ENCODE measurements at regions not wholly inside any gene's neighbourhood (a gene's known extent, or its start where the extent isn't known, plus 50 kb on each side); places are given as distances from the start of the nearest gene placed in this dataset.

- Histone ChIP-seq H4K8ac (ENCODE audit: low read depth, low read length) (no peak overlapping the region), H2BK15ac (replicated peaks; ENCODE audit: low read depth) (no peak overlapping the region), H3K4me3 (ENCODE audit: low read length) (no peak overlapping the region), H3K23ac (ENCODE audit: low read length) (no peak overlapping the region), H3K4ac (ENCODE audit: low read depth, low read length) (no peak overlapping the region), H3K27ac (ENCODE audit: low read depth, low read length) (no peak overlapping the region), H4K5ac (ENCODE audit: low read length) (no peak overlapping the region), H3K56ac (ENCODE audit: low read length) (no peak overlapping the region), H2AK5ac (ENCODE audit: low read length) (no peak overlapping the region), H3K9ac (ENCODE audit: low read length) (no peak overlapping the region), H3K4me1 (ENCODE audit: control insufficient read depth, low read depth, low read length) (peaks cover 5% of the 10 kb centered on the region), H3K4me2 (ENCODE audit: low read length) (no peak overlapping the region), H2BK120ac (ENCODE audit: low read depth, low read length) (no peak overlapping the region), H3K79me1 (ENCODE audit: low read length) (no peaks in the 10 kb centered on the region), H3K36me3 (ENCODE audit: control insufficient read depth, insufficient read depth, low read length) (no peaks in the 10 kb centered on the region), H2BK5ac (ENCODE audit: low read length) (no peak overlapping the region), H3K79me2 (ENCODE audit: control insufficient read depth, insufficient read depth, low read length) (no peaks in the 10 kb centered on the region), H3K27me3 (ENCODE audit: insufficient read depth, low read length, poor library complexity) (no peaks in the 10 kb centered on the region), H3K18ac (ENCODE audit: low read length) (peak overlapping the region; percentile 11)
- WGBS (ENCODE audit: extremely low coverage, insufficient coverage, low lambda C conversion rate): no CpG with 5 or more reads among the region's 10 CpGs
- DNase-seq: no peak
Observed at GRCh38 chr2:234845602-234846590, 105.9 kb upstream of the SH3BP4 start.

DNA sequence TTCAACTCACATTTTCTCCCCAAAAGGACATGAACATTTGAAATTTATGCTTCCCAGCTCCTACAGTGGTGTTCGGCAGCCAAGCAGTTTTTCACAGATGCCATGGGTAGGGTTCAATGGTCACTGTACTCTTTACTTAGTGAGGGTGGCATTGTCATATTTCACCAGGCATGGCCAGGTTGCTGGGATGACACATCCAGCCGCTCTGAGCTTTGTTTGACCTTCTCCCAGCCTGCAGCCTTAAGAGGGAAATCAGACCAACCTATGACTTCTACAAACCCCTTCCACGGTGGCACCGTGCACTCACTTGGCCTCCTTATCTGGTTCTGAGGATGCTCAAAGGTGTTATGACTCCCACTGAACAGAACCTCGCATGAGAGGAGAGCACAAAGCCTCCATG is 108.4 kb upstream of the SH3BP4 start:
- no peak for DNase-seq
- Histone ChIP-seq H3K79me1 (ENCODE audit: low read length) (no peaks in the 10 kb centered on the region), H3K36me3 (ENCODE audit: control insufficient read depth, insufficient read depth, low read length) (no peaks in the 10 kb centered on the region), H3K4me1 (ENCODE audit: control insufficient read depth, low read depth, low read length) (peaks cover 13% of the 10 kb centered on the region), H2BK15ac (replicated peaks; ENCODE audit: low read depth) (no peak overlapping the region), H2BK120ac (ENCODE audit: low read depth, low read length) (no peak overlapping the region), H3K27me3 (ENCODE audit: insufficient read depth, low read length, poor library complexity) (no peaks in the 10 kb centered on the region), H4K5ac (ENCODE audit: low read length) (no peak overlapping the region), H4K8ac (ENCODE audit: low read depth, low read length) (no peak overlapping the region), H3K4me2 (ENCODE audit: low read length) (no peak overlapping the region), H2BK5ac (ENCODE audit: low read length) (no peak overlapping the region), H3K4ac (ENCODE audit: low read depth, low read length) (no peak overlapping the region), H3K56ac (ENCODE audit: low read length) (no peak overlapping the region), H3K23ac (ENCODE audit: low read length) (no peak overlapping the region), H3K27ac (ENCODE audit: low read depth, low read length) (no peak overlapping the region), H3K4me3 (ENCODE audit: low read length) (no peak overlapping the region), H2AK5ac (ENCODE audit: low read length) (no peak overlapping the region), H3K9ac (ENCODE audit: low read length) (no peak overlapping the region), H3K18ac (ENCODE audit: low read length) (no peak overlapping the region), H3K79me2 (ENCODE audit: control insufficient read depth, insufficient read depth, low read length) (no peaks in the 10 kb centered on the region)
- WGBS (ENCODE audit: extremely low coverage, insufficient coverage, low lambda C conversion rate): no CpG with 5 or more reads among the region's 5 CpGs

DNA sequence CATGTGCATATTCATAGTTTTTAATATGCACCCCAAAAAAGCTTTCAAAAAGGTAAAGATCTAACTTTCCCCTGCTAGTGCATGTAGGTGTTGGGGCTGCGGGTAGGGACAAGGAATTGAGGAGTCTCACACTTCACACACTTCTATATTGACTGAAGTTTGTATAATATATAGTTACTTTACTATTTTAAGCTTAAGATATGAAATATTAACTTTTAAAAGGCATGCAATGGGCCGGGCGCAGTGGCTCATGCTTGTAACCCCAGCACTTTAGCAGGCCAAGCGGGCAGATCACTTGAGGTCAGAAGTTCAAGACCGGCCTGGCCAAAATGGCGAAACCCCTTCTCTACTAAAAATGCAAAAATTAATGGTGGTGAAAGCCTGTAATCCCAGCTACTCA is 109.1 kb upstream of the SH3BP4 start:
- Histone ChIP-seq H3K18ac (ENCODE audit: low read length) (no peak overlapping the region), H4K8ac (ENCODE audit: low read depth, low read length) (no peak overlapping the region), H3K79me1 (ENCODE audit: low read length) (no peaks in the 10 kb centered on the region), H3K4ac (ENCODE audit: low read depth, low read length) (no peak overlapping the region), H2BK120ac (ENCODE audit: low read depth, low read length) (no peak overlapping the region), H3K79me2 (ENCODE audit: control insufficient read depth, insufficient read depth, low read length) (no peaks in the 10 kb centered on the region), H3K27ac (ENCODE audit: low read depth, low read length) (no peak overlapping the region), H3K36me3 (ENCODE audit: control insufficient read depth, insufficient read depth, low read length) (no peaks in the 10 kb centered on the region), H3K4me2 (ENCODE audit: low read length) (no peak overlapping the region), H3K27me3 (ENCODE audit: insufficient read depth, low read length, poor library complexity) (no peaks in the 10 kb centered on the region), H3K23ac (ENCODE audit: low read length) (no peak overlapping the region), H3K9ac (ENCODE audit: low read length) (no peak overlapping the region), H3K4me3 (ENCODE audit: low read length) (no peak overlapping the region), H2AK5ac (ENCODE audit: low read length) (no peak overlapping the region), H4K5ac (ENCODE audit: low read length) (no peak overlapping the region), H2BK15ac (replicated peaks; ENCODE audit: low read depth) (no peak overlapping the region), H2BK5ac (ENCODE audit: low read length) (no peak overlapping the region), H3K56ac (ENCODE audit: low read length) (no peak overlapping the region), H3K4me1 (ENCODE audit: control insufficient read depth, low read depth, low read length) (peaks cover 13% of the 10 kb centered on the region)
- no peak for DNase-seq
- WGBS (ENCODE audit: extremely low coverage, insufficient coverage, low lambda C conversion rate): no CpG with 5 or more reads among the region's 6 CpGs

DNA sequence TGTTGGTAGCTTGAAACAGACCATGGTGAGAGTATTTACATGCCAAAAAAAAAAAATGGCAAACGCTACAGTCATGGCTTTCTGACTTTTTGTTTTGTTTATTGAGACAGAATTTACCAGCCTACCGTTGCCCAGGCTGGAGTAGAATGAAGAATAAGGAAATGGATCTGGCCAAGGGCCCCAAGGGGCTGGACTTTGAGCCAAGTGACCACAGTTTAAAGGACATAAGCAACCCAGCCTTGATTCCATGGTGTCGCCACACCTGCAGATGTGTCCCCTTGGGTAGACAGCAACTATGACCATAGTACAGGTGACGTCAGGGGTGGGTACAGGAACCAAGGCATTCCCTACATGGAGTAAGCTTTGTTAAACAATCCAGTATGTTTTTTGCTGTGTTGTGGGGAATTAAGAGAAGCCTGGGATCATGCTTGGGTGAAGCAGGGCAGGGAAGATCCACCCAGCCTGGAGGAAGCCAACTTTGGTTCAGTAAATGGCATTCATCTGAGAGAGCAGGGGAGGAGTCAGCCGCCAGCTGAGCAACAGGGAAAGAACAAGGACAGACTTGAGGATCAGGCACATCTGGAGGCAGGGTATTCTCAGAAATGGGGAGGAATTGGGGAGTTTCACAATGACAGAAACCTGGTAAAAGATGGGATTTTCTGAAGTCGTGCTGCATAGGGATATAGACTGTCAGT is 110.3 kb upstream of the SH3BP4 start:
- Histone ChIP-seq H2BK120ac (ENCODE audit: low read depth, low read length) (no peak overlapping the region), H3K23ac (ENCODE audit: low read length) (no peak overlapping the region), H3K56ac (ENCODE audit: low read length) (no peak overlapping the region), H2BK15ac (replicated peaks; ENCODE audit: low read depth) (no peak overlapping the region), H3K27me3 (ENCODE audit: insufficient read depth, low read length, poor library complexity) (no peaks in the 10 kb centered on the region), H3K79me2 (ENCODE audit: control insufficient read depth, insufficient read depth, low read length) (no peaks in the 10 kb centered on the region), H2BK5ac (ENCODE audit: low read length) (no peak overlapping the region), H3K4ac (ENCODE audit: low read depth, low read length) (peak overlapping the region; percentile 85), H3K36me3 (ENCODE audit: control insufficient read depth, insufficient read depth, low read length) (no peaks in the 10 kb centered on the region), H2AK5ac (ENCODE audit: low read length) (peak overlapping the region; percentile 74), H3K4me3 (ENCODE audit: low read length) (no peak overlapping the region), H3K9ac (ENCODE audit: low read length) (no peak overlapping the region), H3K79me1 (ENCODE audit: low read length) (no peaks in the 10 kb centered on the region), H4K8ac (ENCODE audit: low read depth, low read length) (no peak overlapping the region), H3K27ac (ENCODE audit: low read depth, low read length) (no peak overlapping the region), H3K4me1 (ENCODE audit: control insufficient read depth, low read depth, low read length) (peaks cover 13% of the 10 kb centered on the region), H3K18ac (ENCODE audit: low read length) (no peak overlapping the region), H4K5ac (ENCODE audit: low read length) (no peak overlapping the region), H3K4me2 (ENCODE audit: low read length) (no peak overlapping the region)
- no CpG with 5 or more reads among the region's 6 CpGs for WGBS (ENCODE audit: extremely low coverage, insufficient coverage, low lambda C conversion rate)
- no peak for DNase-seq

GRCh38 chr2:234840336-234840735 is 111.5 kb upstream of the SH3BP4 start:
- H3K9ac ChIP-seq (ENCODE audit: low read length): no peak overlapping the region
- no peak overlapping the region for H3K4me2 ChIP-seq (ENCODE audit: low read length)
- H3K27ac ChIP-seq (ENCODE audit: low read depth, low read length): no peak overlapping the region
- no peak overlapping the region for H3K23ac ChIP-seq (ENCODE audit: low read length)
- no peak overlapping the region for H3K4ac ChIP-seq (ENCODE audit: low read depth, low read length)
- no peak overlapping the region for H4K5ac ChIP-seq (ENCODE audit: low read length)
- H2AK5ac ChIP-seq (ENCODE audit: low read length): no peak overlapping the region
- H3K4me1 ChIP-seq (ENCODE audit: control insufficient read depth, low read depth, low read length): peaks cover 13% of the 10 kb centered on the region
- H4K8ac ChIP-seq (ENCODE audit: low read depth, low read length): no peak overlapping the region
- no peak overlapping the region for H2BK15ac ChIP-seq (replicated peaks; ENCODE audit: low read depth)
- H3K79me1 ChIP-seq (ENCODE audit: low read length): no peaks in the 10 kb centered on the region
- no peak overlapping the region for H2BK120ac ChIP-seq (ENCODE audit: low read depth, low read length)
- H3K27me3 ChIP-seq (ENCODE audit: insufficient read depth, low read length, poor library complexity): no peaks in the 10 kb centered on the region
- no peak overlapping the region for H2BK5ac ChIP-seq (ENCODE audit: low read length)
- no peaks in the 10 kb centered on the region for H3K79me2 ChIP-seq (ENCODE audit: control insufficient read depth, insufficient read depth, low read length)
- peak overlapping the region; percentile 72 for H3K18ac ChIP-seq (ENCODE audit: low read length)
- H3K4me3 ChIP-seq (ENCODE audit: low read length): no peak overlapping the region
- H3K36me3 ChIP-seq (ENCODE audit: control insufficient read depth, insufficient read depth, low read length): no peaks in the 10 kb centered on the region
- WGBS (ENCODE audit: extremely low coverage, insufficient coverage, low lambda C conversion rate): no CpG with 5 or more reads among the region's 5 CpGs
- no peak overlapping the region for H3K56ac ChIP-seq (ENCODE audit: low read length)
- DNase-seq: peak; percentile 97

Data from mesendoderm (in vitro differentiated cells).